ENCODE measurements at regions not wholly inside any gene's neighbourhood (a gene's known extent, or its start where the extent isn't known, plus 50 kb on each side); places are given as distances from the start of the nearest gene placed in this dataset.
"Not testable (repeated sequence)": the region's sequence is repeated elsewhere in the genome, so short reads cannot be mapped to it uniquely, and the experiment has no call there.

- DNase-seq = no peak
- no peaks in the 10 kb centered on the region for H3K36me3 Mint-ChIP-seq (ENCODE audit: insufficient read depth in 2 of 2)
- no peak overlapping the region for H3K27ac Mint-ChIP-seq
- peaks cover 0 to 3% of the 10 kb centered on the region in 2 donors for H3K9me3 Mint-ChIP-seq
- H3K27me3 Mint-ChIP-seq (ENCODE audit: low read depth) = no peaks in the 10 kb centered on the region
- ATAC-seq (replicated peaks in 1 of 2) = no peak
- no peaks in the 10 kb centered on the region for H3K4me1 Mint-ChIP-seq (ENCODE audit: low read depth)
- no peak overlapping the region for H3K4me3 Mint-ChIP-seq
Measured at GRCh38 chr4:124993838-124994237, 281.3 kb upstream of the ANKRD50 start.

GRCh38 chr4:124990398-124990797, 277.9 kb upstream of the ANKRD50 start:
- Mint-ChIP-seq H3K4me1 (ENCODE audit: low read depth) (no peaks in the 10 kb centered on the region), H3K4me3 (no peak overlapping the region), H3K36me3 (ENCODE audit: insufficient read depth in 2 of 2) (no peaks in the 10 kb centered on the region), H3K27ac (no peak overlapping the region), H3K9me3 (peaks cover 2 to 3% of the 10 kb centered on the region in 2 donors), H3K27me3 (ENCODE audit: low read depth) (no peaks in the 10 kb centered on the region)
- ATAC-seq (replicated peaks in 1 of 2) = no peak
- DNase-seq = no peak

- H3K36me3 Mint-ChIP-seq (ENCODE audit: insufficient read depth in 2 of 2) = no peaks in the 10 kb centered on the region
- H3K9me3 Mint-ChIP-seq = peaks cover 1 to 2% of the 10 kb centered on the region in 2 donors
- no peaks in the 10 kb centered on the region for H3K27me3 Mint-ChIP-seq (ENCODE audit: low read depth)
Measured at GRCh38 chr4:124980276-124980752, 267.8 kb upstream of the ANKRD50 start.

GRCh38 chr4:124978536-124978935, 266.0 kb upstream of the ANKRD50 start:
- not testable (repeated sequence) for H3K36me3 Mint-ChIP-seq (ENCODE audit: insufficient read depth in 2 of 2); H3K9me3 Mint-ChIP-seq; DNase-seq; ATAC-seq (replicated peaks in 1 of 2); H3K27me3 Mint-ChIP-seq (ENCODE audit: low read depth); H3K4me1 Mint-ChIP-seq (ENCODE audit: low read depth); H3K4me3 Mint-ChIP-seq; H3K27ac Mint-ChIP-seq

More at GRCh38 chr4:124980276-124980752, 267.8 kb upstream of the ANKRD50 start:
- Mint-ChIP-seq H3K4me1 (ENCODE audit: low read depth) (no peaks in the 10 kb centered on the region), H3K4me3 (no peak overlapping the region), H3K27ac (no peak overlapping the region)
- ATAC-seq (replicated peaks in 1 of 2) (no peak), DNase-seq (no peak)

GRCh38 chr4:124977045-124977444, 264.5 kb upstream of the ANKRD50 start:
- H3K27me3 Mint-ChIP-seq (ENCODE audit: low read depth) = no peaks in the 10 kb centered on the region
- no peaks in the 10 kb centered on the region for H3K36me3 Mint-ChIP-seq (ENCODE audit: insufficient read depth in 2 of 2)
- no peak overlapping the region for H3K27ac Mint-ChIP-seq
- no peak for DNase-seq
- H3K4me1 Mint-ChIP-seq (ENCODE audit: low read depth) = no peaks in the 10 kb centered on the region
- H3K4me3 Mint-ChIP-seq = no peak overlapping the region
- ATAC-seq (replicated peaks in 1 of 2) = no peak
- H3K9me3 Mint-ChIP-seq = peaks cover 2% of the 10 kb centered on the region in 2 donors

GRCh38 chr4:124974152-124974551, 261.6 kb upstream of the ANKRD50 start:
- Mint-ChIP-seq H3K4me3 (no peak overlapping the region), H3K9me3 (peaks cover 2 to 6% of the 10 kb centered on the region in 2 donors), H3K27me3 (ENCODE audit: low read depth) (no peaks in the 10 kb centered on the region), H3K36me3 (ENCODE audit: insufficient read depth in 2 of 2) (no peaks in the 10 kb centered on the region), H3K27ac (no peak overlapping the region), H3K4me1 (ENCODE audit: low read depth) (no peaks in the 10 kb centered on the region)
- DNase-seq (no peak), ATAC-seq (replicated peaks in 1 of 2) (no peak)

- H3K9me3 Mint-ChIP-seq = peaks cover 2 to 6% of the 10 kb centered on the region in 2 donors
- no peaks in the 10 kb centered on the region for H3K4me1 Mint-ChIP-seq (ENCODE audit: low read depth)
- H3K27me3 Mint-ChIP-seq (ENCODE audit: low read depth) = no peaks in the 10 kb centered on the region
- ATAC-seq (replicated peaks in 1 of 2) (no peak), DNase-seq (no peak)
- H3K27ac Mint-ChIP-seq = no peak overlapping the region
- H3K4me3 Mint-ChIP-seq = no peak overlapping the region
- H3K36me3 Mint-ChIP-seq (ENCODE audit: insufficient read depth in 2 of 2) = no peaks in the 10 kb centered on the region
Measured at GRCh38 chr4:124973716-124974115, 261.2 kb upstream of the ANKRD50 start.

GRCh38 chr4:124970011-124970410, 257.5 kb upstream of the ANKRD50 start:
- Mint-ChIP-seq H3K36me3 (ENCODE audit: insufficient read depth in 2 of 2) (no peaks in the 10 kb centered on the region), H3K4me1 (ENCODE audit: low read depth) (no peaks in the 10 kb centered on the region), H3K27me3 (ENCODE audit: low read depth) (no peaks in the 10 kb centered on the region), H3K27ac (no peak overlapping the region), H3K4me3 (no peak overlapping the region), H3K9me3 (peaks cover 2 to 6% of the 10 kb centered on the region in 2 donors)
- ATAC-seq (replicated peaks in 1 of 2) = no peak
- DNase-seq = no peak

- Mint-ChIP-seq H3K36me3 (ENCODE audit: insufficient read depth in 2 of 2) (peaks cover 0 to 4% of the 10 kb centered on the region in 2 donors), H3K9me3 (peaks cover 7 to 10% of the 10 kb centered on the region in 2 donors), H3K27me3 (ENCODE audit: low read depth) (no peaks in the 10 kb centered on the region), H3K27ac (no peak overlapping the region), H3K4me1 (ENCODE audit: low read depth) (no peaks in the 10 kb centered on the region), H3K4me3 (no peak overlapping the region)
- DNase-seq = no peak
- ATAC-seq (replicated peaks in 1 of 2) = no peak
Measured at GRCh38 chr4:124965497-124965891, 253.0 kb upstream of the ANKRD50 start.

GRCh38 chr4:124964852-124965496, 252.4 kb upstream of the ANKRD50 start:
- H3K4me3 Mint-ChIP-seq = no peak overlapping the region
- no peak for DNase-seq
- no peak overlapping the region for H3K27ac Mint-ChIP-seq
- H3K36me3 Mint-ChIP-seq (ENCODE audit: insufficient read depth in 2 of 2) = peaks cover 0 to 4% of the 10 kb centered on the region in 2 donors
- H3K9me3 Mint-ChIP-seq = peaks cover 8 to 11% of the 10 kb centered on the region in 2 donors
- H3K27me3 Mint-ChIP-seq (ENCODE audit: low read depth) = no peaks in the 10 kb centered on the region
- H3K4me1 Mint-ChIP-seq (ENCODE audit: low read depth) = no peaks in the 10 kb centered on the region
- ATAC-seq (replicated peaks in 1 of 2) = no peak

GRCh38 chr4:124964251-124964650, 251.7 kb upstream of the ANKRD50 start:
- Mint-ChIP-seq H3K9me3 (peaks cover 6 to 11% of the 10 kb centered on the region in 2 donors), H3K27me3 (ENCODE audit: low read depth) (no peaks in the 10 kb centered on the region), H3K4me1 (ENCODE audit: low read depth) (no peaks in the 10 kb centered on the region), H3K4me3 (no peak overlapping the region), H3K36me3 (ENCODE audit: insufficient read depth in 2 of 2) (peaks cover 0 to 4% of the 10 kb centered on the region in 2 donors), H3K27ac (no peak overlapping the region)
- ATAC-seq (replicated peaks in 1 of 2) (no peak), DNase-seq (no peak)

GRCh38 chr4:124961138-124961750, 248.7 kb upstream of the ANKRD50 start:
- Mint-ChIP-seq H3K4me1 (ENCODE audit: low read depth) (no peaks in the 10 kb centered on the region), H3K36me3 (ENCODE audit: insufficient read depth in 2 of 2) (peaks cover 0 to 4% of the 10 kb centered on the region in 2 donors), H3K4me3 (no peak overlapping the region), H3K27ac (no peak overlapping the region), H3K9me3 (peaks cover 6 to 11% of the 10 kb centered on the region in 2 donors), H3K27me3 (ENCODE audit: low read depth) (no peaks in the 10 kb centered on the region)
- no peak for DNase-seq
- no peak for ATAC-seq (replicated peaks in 1 of 2)

GRCh38 chr4:124958847-124959246, 246.3 kb upstream of the ANKRD50 start:
- Mint-ChIP-seq H3K9me3 (peaks cover 6 to 11% of the 10 kb centered on the region in 2 donors), H3K4me1 (ENCODE audit: low read depth) (no peaks in the 10 kb centered on the region), H3K27ac (no peak overlapping the region), H3K27me3 (ENCODE audit: low read depth) (no peaks in the 10 kb centered on the region), H3K4me3 (no peak overlapping the region), H3K36me3 (ENCODE audit: insufficient read depth in 2 of 2) (peaks cover 0 to 4% of the 10 kb centered on the region in 2 donors)
- DNase-seq = no peak
- no peak for ATAC-seq (replicated peaks in 1 of 2)
